ENCODE measurements at regions not wholly inside any gene's neighbourhood (a gene's known extent, or its start where the extent isn't known, plus 50 kb on each side); places are given as distances from the start of the nearest gene placed in this dataset.
"Not testable (repeated sequence)": the region's sequence is repeated elsewhere in the genome, so short reads cannot be mapped to it uniquely, and the experiment has no call there.

GRCh38 chr5:85654144-85654543, 963.6 kb upstream of the COX7C start:
- DNase-seq (ENCODE audit: low read depth), result not testable (repeated sequence)

- DNase-seq (ENCODE audit: low read depth), result no peak
These were observed 961.7 kb upstream of the COX7C start for GRCh38 chr5:85656050-85656449.

GRCh38 chr5:85657328-85657727, 960.4 kb upstream of the COX7C start:
- DNase-seq (ENCODE audit: low read depth), result not testable (repeated sequence)

GRCh38 chr5:85662969-85663707, 954.6 kb upstream of the COX7C start:
- DNase-seq (ENCODE audit: low read depth), result not testable (repeated sequence)

- DNase-seq (ENCODE audit: low read depth), result no peak
These were observed 954.1 kb upstream of the COX7C start for GRCh38 chr5:85663708-85664031.

GRCh38 chr5:85670417-85670816, 947.3 kb upstream of the COX7C start:
- DNase-seq (ENCODE audit: low read depth), result no peak

- no peak for DNase-seq (ENCODE audit: low read depth)
These were observed 946.3 kb upstream of the COX7C start for GRCh38 chr5:85671223-85671970.

GRCh38 chr5:85681871-85682270, 935.9 kb upstream of the COX7C start:
- no peak for DNase-seq (ENCODE audit: low read depth)

- DNase-seq (ENCODE audit: low read depth), result no peak
These were observed 933.4 kb upstream of the COX7C start for GRCh38 chr5:85684351-85684750.

- DNase-seq (ENCODE audit: low read depth), result no peak
These were observed 914.4 kb upstream of the COX7C start for GRCh38 chr5:85703296-85703695.

- DNase-seq (ENCODE audit: low read depth), result no peak
These were observed 908.0 kb upstream of the COX7C start for GRCh38 chr5:85709728-85710127.

GRCh38 chr5:85716344-85717202, 901.2 kb upstream of the COX7C start:
- DNase-seq (ENCODE audit: low read depth), result no peak

- no peak for DNase-seq (ENCODE audit: low read depth)
These were observed 900.6 kb upstream of the COX7C start for GRCh38 chr5:85717203-85717563.

GRCh38 chr5:85732185-85732584, 885.6 kb upstream of the COX7C start:
- DNase-seq (ENCODE audit: low read depth), result no peak

- no peak for DNase-seq (ENCODE audit: low read depth)
These were observed 875.8 kb upstream of the COX7C start for GRCh38 chr5:85741972-85742371.

- no peak for DNase-seq (ENCODE audit: low read depth)
These were observed 857.2 kb upstream of the COX7C start for GRCh38 chr5:85760519-85760918.

- no peak for DNase-seq (ENCODE audit: low read depth)
These were observed 848.4 kb upstream of the COX7C start for GRCh38 chr5:85769347-85769746.

- no peak for DNase-seq (ENCODE audit: low read depth)
These were observed 833.0 kb upstream of the COX7C start for GRCh38 chr5:85784746-85785145.

- DNase-seq (ENCODE audit: low read depth), result no peak
These were observed 804.6 kb upstream of the COX7C start for GRCh38 chr5:85813146-85813545.

GRCh38 chr5:85814596-85814995, 803.1 kb upstream of the COX7C start:
- no peak for DNase-seq (ENCODE audit: low read depth)

GRCh38 chr5:85823462-85824426, 794.0 kb upstream of the COX7C start:
- no peak for DNase-seq (ENCODE audit: low read depth)
